SK-N-MC (cell line): ENCODE measurements at regions not wholly inside any gene's neighbourhood (a gene's known extent, or its start where the extent isn't known, plus 50 kb on each side); places are given as distances from the start of the nearest gene placed in this dataset.

Experiments
- EZH2 ChIP-seq: fragments of 200-600 bp; sonication (generic); IDR thresholded peaks from one replicate; pipeline ENCODE4 v1.6.1; 2017; ENCODE audit warnings: antibody characterized with exemption
- FOXP2 ChIP-seq: optimal IDR thresholded peaks from 2 replicates; pipeline ENCODE3; 2011; ENCODE audit warnings: mild to moderate bottlenecking, moderate library complexity; ENCODE audit not compliant: insufficient read depth; ENCODE audit errors: extremely low read length, control extremely low read depth
- POLR2AphosphoS5 ChIP-seq: IDR thresholded peaks from 2 replicates; pipeline ENCODE4 v1.6.1; 2012; ENCODE audit warnings: mild to moderate bottlenecking, low read depth, low read length, borderline replicate concordance

DNA sequence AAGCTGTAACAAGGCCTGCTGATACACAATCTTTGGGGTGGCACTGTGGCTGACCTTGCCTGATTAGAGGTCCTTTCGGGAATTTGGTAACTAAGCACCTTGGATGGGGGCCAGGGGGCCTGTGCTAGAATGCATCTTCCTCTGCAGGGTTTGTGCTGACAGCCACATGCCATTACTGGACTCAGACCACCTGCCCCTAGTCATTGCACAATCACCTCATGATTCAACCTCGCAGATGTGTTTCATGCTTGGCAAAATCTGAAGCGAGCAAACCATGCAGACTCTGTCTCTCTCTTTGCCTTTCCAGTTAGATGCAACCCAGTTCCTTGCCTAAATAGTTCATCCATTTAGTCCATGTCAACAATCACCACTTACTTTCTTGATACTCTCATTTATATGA is 96.5 kb upstream of the ERCC6L2 start:
- TF ChIP-seq EZH2 (no peak), POLR2AphosphoS5 (no peak), FOXP2 (no peak)
